Loucy (cell line): ENCODE measurements at regions not wholly inside any gene's neighbourhood (a gene's known extent, or its start where the extent isn't known, plus 50 kb on each side); places are given as distances from the start of the nearest gene placed in this dataset.

Experiments
- CTCF ChIP-seq: fragments of 200-600 bp; sonication (generic); conservative IDR thresholded peaks from 2 replicates; pipeline ENCODE4 v1.5.1; 2014; ENCODE audit warnings: mild to moderate bottlenecking, antibody characterized with exemption, low read length
- EZH2phosphoT487 ChIP-seq: fragments of 200-600 bp; IDR thresholded peaks from 2 replicates; pipeline ENCODE4 v1.6.1; 2018; ENCODE audit warnings: antibody characterized with exemption, mild to moderate bottlenecking, moderate library complexity, borderline replicate concordance

- TF ChIP-seq CTCF (no peak), EZH2phosphoT487 (no peak)
Measured at GRCh38 chr18:51645607-51646006, 448.1 kb upstream of the MEX3C start.
